ENCODE measurements at regions not wholly inside any gene's neighbourhood (a gene's known extent, or its start where the extent isn't known, plus 50 kb on each side); places are given as distances from the start of the nearest gene placed in this dataset.

GRCh38 chr10:28810057-28810870 is 132.9 kb downstream of the BAMBI start:
- no peak for FAIRE-seq
- no peak for DNase-seq (ENCODE audit: insufficient read length, low spot score)

GRCh38 chr10:28811639-28812349 is 134.5 kb downstream of the BAMBI start:
- no peak for DNase-seq (ENCODE audit: insufficient read length, low spot score)
- no peak for FAIRE-seq

- no peak for FAIRE-seq
- no peak for DNase-seq (ENCODE audit: insufficient read length, low spot score)
These were observed 135.4 kb downstream of the BAMBI start for GRCh38 chr10:28812384-28813372.

- no peak for DNase-seq (ENCODE audit: insufficient read length, low spot score)
These were observed 138.4 kb downstream of the BAMBI start for GRCh38 chr10:28815681-28816080.

GRCh38 chr10:28822719-28823464 is 145.6 kb downstream of the BAMBI start:
- DNase-seq (ENCODE audit: insufficient read length, low spot score) (no peak), FAIRE-seq (no peak)

More at GRCh38 chr10:28815681-28816080, 138.4 kb downstream of the BAMBI start:
- no peak for FAIRE-seq

GRCh38 chr10:28823501-28824075 is 146.3 kb downstream of the BAMBI start:
- no peak for DNase-seq (ENCODE audit: insufficient read length, low spot score)
- no peak for FAIRE-seq

- DNase-seq (ENCODE audit: insufficient read length, low spot score), result no peak
- FAIRE-seq, result no peak
These were observed 156.0 kb downstream of the BAMBI start for GRCh38 chr10:28833313-28833712.

GRCh38 chr10:28836435-28836743 is 159.1 kb downstream of the BAMBI start:
- DNase-seq (ENCODE audit: insufficient read length, low spot score), result no peak
- no peak for FAIRE-seq

- FAIRE-seq (no peak), DNase-seq (ENCODE audit: insufficient read length, low spot score) (no peak)
These were observed 160.5 kb downstream of the BAMBI start for GRCh38 chr10:28837613-28838390.

GRCh38 chr10:28838908-28839307 is 161.6 kb downstream of the BAMBI start:
- DNase-seq (ENCODE audit: insufficient read length, low spot score) (no peak), FAIRE-seq (peak; percentile 20)

GRCh38 chr10:28839600-28840007 is 162.3 kb downstream of the BAMBI start:
- FAIRE-seq (no peak), DNase-seq (ENCODE audit: insufficient read length, low spot score) (peak; percentile 11)

- no peak for FAIRE-seq
- no peak for DNase-seq (ENCODE audit: insufficient read length, low spot score)
These were observed 162.9 kb downstream of the BAMBI start for GRCh38 chr10:28840202-28840601.

- DNase-seq (ENCODE audit: insufficient read length, low spot score), result no peak
- no peak for FAIRE-seq
These were observed 163.7 kb downstream of the BAMBI start for GRCh38 chr10:28840971-28841370.

GRCh38 chr10:28841625-28842024 is 164.3 kb downstream of the BAMBI start:
- FAIRE-seq, result no peak
- no peak for DNase-seq (ENCODE audit: insufficient read length, low spot score)

- DNase-seq (ENCODE audit: insufficient read length, low spot score) (peak; percentile 17), FAIRE-seq (no peak)
These were observed 165.0 kb downstream of the BAMBI start for GRCh38 chr10:28842321-28842720.

- DNase-seq (ENCODE audit: insufficient read length, low spot score) (no peak), FAIRE-seq (no peak)
These were observed 167.8 kb downstream of the BAMBI start for GRCh38 chr10:28845009-28845682.

- FAIRE-seq, result no peak
These were observed 172.0 kb downstream of the BAMBI start for GRCh38 chr10:28849309-28849708.

GRCh38 chr10:28849821-28850220 is 172.5 kb downstream of the BAMBI start:
- FAIRE-seq, result no peak

More at GRCh38 chr10:28849309-28849708, 172.0 kb downstream of the BAMBI start:
- DNase-seq (ENCODE audit: insufficient read length, low spot score), result no peak

GRCh38 chr10:28850784-28851183 is 173.5 kb downstream of the BAMBI start:
- no peak for FAIRE-seq
- DNase-seq (ENCODE audit: insufficient read length, low spot score), result no peak

More at GRCh38 chr10:28849821-28850220, 172.5 kb downstream of the BAMBI start:
- no peak for DNase-seq (ENCODE audit: insufficient read length, low spot score)

All from HTR-8/SVneo (cell line).